WTC11 (cell line): ENCODE measurements at regions not wholly inside any gene's neighbourhood (a gene's known extent, or its start where the extent isn't known, plus 50 kb on each side); places are given as distances from the start of the nearest gene placed in this dataset.

Experiments
- ATAC-seq: fragments of 200-7000 bp; cut with Tn5 transposase; 2 replicates; pipeline ENCODE4 v1.10.0; 2021; ENCODE audit warnings: mild to moderate bottlenecking, moderate library complexity
- CTCF ChIA-PET: fragments of 300-600 bp; sonication (Branson Sonifier 250); formaldehyde crosslinking; loops from one replicate; lab custom pipeline; 2021; ENCODE audit warnings: antibody characterized with exemption; lab: Charles Lee
- POLR2A ChIA-PET: fragments of 350-600 bp; sonication (Branson Sonifier 250); formaldehyde crosslinking; loops from one replicate; lab custom pipeline; 2021; ENCODE audit warnings: antibody characterized with exemption; lab: Charles Lee
- DNase-seq: peaks from one replicate; pipeline ENCODE4 v3.0.0; 2021; ENCODE audit warnings: low spot score
- H3K27ac Mint-ChIP-seq: 2 replicates; pipeline ENCODE4 v1.8.0; 2021; ENCODE audit warnings: mixed read lengths
- H3K27me3 Mint-ChIP-seq: 2 replicates; pipeline ENCODE4 v1.8.0; 2021; ENCODE audit warnings: low read depth, mild to moderate bottlenecking, moderate library complexity, mixed read lengths
- H3K36me3 Mint-ChIP-seq: 2 replicates; pipeline ENCODE4 v1.8.0; 2021; ENCODE audit warnings: mixed read lengths
- H3K4me1 Mint-ChIP-seq: 2 replicates; pipeline ENCODE4 v1.8.0; 2022; ENCODE audit warnings: mixed read lengths
- H3K4me3 Mint-ChIP-seq: 2 replicates; pipeline ENCODE4 v1.8.0; 2021; ENCODE audit warnings: mild to moderate bottlenecking, moderate library complexity, mixed read lengths
- H3K9me3 Mint-ChIP-seq: 2 replicates; pipeline ENCODE4 v1.8.0; 2021; ENCODE audit warnings: mixed read lengths
- ATF3 ChIP-seq: sonication (generic); formaldehyde crosslinking; conservative IDR thresholded peaks from 2 replicates; pipeline ENCODE4 v1.8.1; 2022; ENCODE audit warnings: mild to moderate bottlenecking, missing genetic modification reagents
- ATF6 ChIP-seq: sonication (generic); formaldehyde crosslinking; IDR thresholded peaks from 2 replicates; pipeline ENCODE4 v1.8.1; 2023; ENCODE audit warnings: mild to moderate bottlenecking, missing genetic modification reagents
- CDX4 ChIP-seq: fragments of 250-450 bp; sonication (Bioruptor Pico); IDR thresholded peaks from 2 replicates; pipeline ENCODE4 v1.9.0; 2021; ENCODE audit warnings: moderate library complexity, mild to moderate bottlenecking, inconsistent platforms, borderline replicate concordance
- EMX1 ChIP-seq: fragments of 250-450 bp; sonication (Bioruptor Pico); IDR thresholded peaks from 2 replicates; pipeline ENCODE4 v1.8.0; 2021; ENCODE audit warnings: mild to moderate bottlenecking
- ETV6 ChIP-seq: sonication (generic); formaldehyde crosslinking; IDR thresholded peaks from 2 replicates; pipeline ENCODE4 v1.8.1; 2022; ENCODE audit warnings: mild to moderate bottlenecking, missing genetic modification reagents
- FOXK1 ChIP-seq: sonication (generic); formaldehyde crosslinking; IDR thresholded peaks from 2 replicates; pipeline ENCODE4 v1.8.0; 2022; ENCODE audit warnings: mild to moderate bottlenecking, moderate library complexity, missing genetic modification reagents
- JAZF1 ChIP-seq: fragments of 250-450 bp; sonication (Bioruptor Pico); IDR thresholded peaks from 2 replicates; pipeline ENCODE4 v1.9.0; 2021; ENCODE audit warnings: moderate library complexity, mild to moderate bottlenecking, inconsistent platforms
- NFYB ChIP-seq: sonication (generic); formaldehyde crosslinking; conservative IDR thresholded peaks from 2 replicates; pipeline ENCODE4 v1.8.0; 2022; ENCODE audit warnings: low read depth, missing genetic modification reagents
- PRDM15 ChIP-seq: sonication (generic); formaldehyde crosslinking; IDR thresholded peaks from 2 replicates; pipeline ENCODE4 v1.8.0; 2022; ENCODE audit warnings: missing genetic modification reagents
- PRRX2 ChIP-seq: fragments of 250-450 bp; sonication (Bioruptor Pico); IDR thresholded peaks from 2 replicates; pipeline ENCODE4 v1.8.0; 2021; ENCODE audit warnings: mild to moderate bottlenecking
- SOX15 ChIP-seq: fragments of 250-450 bp; sonication (Bioruptor Pico); IDR thresholded peaks from 2 replicates; pipeline ENCODE4 v1.9.0; 2021; ENCODE audit warnings: mild to moderate bottlenecking
- STAT6 ChIP-seq: sonication (generic); formaldehyde crosslinking; conservative IDR thresholded peaks from 2 replicates; pipeline ENCODE4 v1.8.1; 2023; ENCODE audit warnings: mild to moderate bottlenecking, low read depth, missing genetic modification reagents, moderate library complexity
- TEAD1 ChIP-seq: sonication (generic); formaldehyde crosslinking; IDR thresholded peaks from 2 replicates; pipeline ENCODE4 v1.8.0; 2022; ENCODE audit warnings: mild to moderate bottlenecking, missing genetic modification reagents
- TEAD4 ChIP-seq: sonication (generic); formaldehyde crosslinking; IDR thresholded peaks from 2 replicates; pipeline ENCODE4 v1.8.0; 2022; ENCODE audit warnings: mild to moderate bottlenecking, missing genetic modification reagents
- ZNF121 ChIP-seq: sonication (generic); formaldehyde crosslinking; IDR thresholded peaks from 2 replicates; pipeline ENCODE4 v1.8.0; 2023; ENCODE audit warnings: missing genetic modification reagents
- ZNF138 ChIP-seq: sonication (generic); formaldehyde crosslinking; conservative IDR thresholded peaks from 2 replicates; pipeline ENCODE4 v1.8.1; 2022; ENCODE audit warnings: mild to moderate bottlenecking, moderate library complexity, missing genetic modification reagents
- ZNF219 ChIP-seq: sonication (generic); formaldehyde crosslinking; IDR thresholded peaks from 2 replicates; pipeline ENCODE4 v1.8.0; 2023; ENCODE audit warnings: missing genetic modification reagents, mild to moderate bottlenecking, borderline replicate concordance
- ZNF232 ChIP-seq: sonication (generic); formaldehyde crosslinking; IDR thresholded peaks from 2 replicates; pipeline ENCODE4 v1.8.0; 2022; ENCODE audit warnings: mild to moderate bottlenecking, missing genetic modification reagents
- ZSCAN18 ChIP-seq: fragments of 250-450 bp; sonication (Bioruptor Pico); IDR thresholded peaks from 2 replicates; pipeline ENCODE4 v2.1.2; 2022; ENCODE audit warnings: mild to moderate bottlenecking, moderate library complexity

GRCh38 chr10:78454123-78454645 is 420.5 kb downstream of the RPS24 start:
- TF ChIP-seq ZNF232 (no peak), CDX4 (no peak), TEAD1 (no peak), PRRX2 (no peak), ZSCAN18 (no peak), EMX1 (CRISPR knock-in tag) (no peak), NFYB (CRISPR knock-in tag) (no peak), STAT6 (CRISPR knock-in tag) (no peak), ATF3 (no peak), TEAD4 (no peak), SOX15 (CRISPR knock-in tag) (no peak), PRDM15 (no peak), ZNF138 (CRISPR knock-in tag) (no peak), JAZF1 (no peak), FOXK1 (CRISPR knock-in tag) (no peak), ZNF219 (CRISPR knock-in tag) (no peak), ZNF121 (CRISPR knock-in tag) (no peak), ETV6 (CRISPR knock-in tag) (no peak), ATF6 (no peak)
- Mint-ChIP-seq H3K9me3 (no peaks in the 10 kb centered on the region), H3K36me3 (no peaks in the 10 kb centered on the region), H3K4me3 (no peak overlapping the region), H3K4me1 (peaks cover 15% of the 10 kb centered on the region), H3K27me3 (no peaks in the 10 kb centered on the region), H3K27ac (no peak overlapping the region)
- CTCF ChIA-PET: interaction anchor here (0.6 to 1.6 kb wide), 2 partner anchors 195 to 992 kb away, joined by 4 read pairs; no protein-coding TSS in a partner anchor
- POLR2A ChIA-PET: no interaction called here
- DNase-seq (no peak), ATAC-seq (no peak)
